ENCODE measurements at regions not wholly inside any gene's neighbourhood (a gene's known extent, or its start where the extent isn't known, plus 50 kb on each side); places are given as distances from the start of the nearest gene placed in this dataset.

- ChIA-PET POLR2A (no interaction called here), CTCF (ENCODE audit: low intra/inter-chr PET ratio) (no interaction called here)
- H3K27me3 ChIP-seq (ENCODE audit: control insufficient read depth in 2 of 2, insufficient read depth in 2 of 2, low read length in 2 of 2), result no peaks in the 10 kb centered on the region
- no peaks in the 10 kb centered on the region for H3K4me1 ChIP-seq (replicated peaks in 1 of 2; ENCODE audit: control insufficient read depth in 2 of 2, insufficient read depth in 2 of 2, low read length in 2 of 2)
- H3K9me3 ChIP-seq (replicated peaks; ENCODE audit: control insufficient read depth, insufficient read depth, low read depth, low read length), result no peaks in the 10 kb centered on the region
- H3K79me2 ChIP-seq (ENCODE audit: control insufficient read depth, insufficient read depth, low read length), result no peaks in the 10 kb centered on the region
- in situ Hi-C loops (cut with MboI), result no loop called here
- no peak for ATAC-seq
- H4K20me1 ChIP-seq (replicated peaks; ENCODE audit: control insufficient read depth, insufficient read depth, low read length), result no peaks in the 10 kb centered on the region
- H2AFZ ChIP-seq (ENCODE audit: low read depth, low read length), result no peak overlapping the region
- no peaks in the 10 kb centered on the region for H3K36me3 ChIP-seq (ENCODE audit: control insufficient read depth, insufficient read depth, low read length)
- 0% methylated on average over 5 of the region's 6 CpGs for whole genome bisulfite sequencing (ENCODE audit: insufficient coverage, low coverage, missing lambda C conversion rate)
- no peak overlapping the region for H3K9ac ChIP-seq (ENCODE audit: insufficient read depth in 1 of 2, low read depth in 2 of 2, low read length in 2 of 2)
- no peak overlapping the region for H3K27ac ChIP-seq (ENCODE audit: extremely low read depth, low read depth, low read length)
- no peak overlapping the region for H3K4me3 ChIP-seq
- TF ChIP-seq ZNF23 (CRISPR knock-in tag; IDR thresholded peaks at IDR 0.05) (no peak), NR4A1 (CRISPR knock-in tag; IDR thresholded peaks at IDR 0.05) (no peak), NR4A1 (tag; IDR thresholded peaks at IDR 0.05) (no peak), ZNF584 (CRISPR knock-in tag; IDR thresholded peaks at IDR 0.05; ENCODE audit: low read depth) (no peak), NFXL1 (CRISPR knock-in tag; IDR thresholded peaks at IDR 0.05) (no peak), ZNF699 (CRISPR knock-in tag; IDR thresholded peaks at IDR 0.05; ENCODE audit: insufficient replicate concordance) (no peak), ZNF124 (CRISPR knock-in tag; IDR thresholded peaks at IDR 0.05) (no peak), MTA3 (IDR thresholded peaks at IDR 0.05; ENCODE audit: borderline replicate concordance) (no peak), FUS (optimal IDR thresholded peaks at IDR 0.05; ENCODE audit: low read depth, low read length) (no peak), ARNT (IDR thresholded peaks at IDR 0.05) (no peak), CREB3 (tag; conservative IDR thresholded peaks at IDR 0.05; ENCODE audit: low read depth) (no peak), MECOM (CRISPR knock-in tag; IDR thresholded peaks at IDR 0.05) (no peak), FOXA1 (IDR thresholded peaks at IDR 0.05; ENCODE audit: borderline replicate concordance) (no peak), POLR2AphosphoS5 (IDR thresholded peaks at IDR 0.05; ENCODE audit: control insufficient read depth, insufficient read depth, low read depth, low read length) (no peak), ZBTB17 (CRISPR knock-in tag; IDR thresholded peaks at IDR 0.05) (no peak), KHSRP (IDR thresholded peaks at IDR 0.05) (no peak), ADNP (tag; IDR thresholded peaks at IDR 0.05) (no peak)
- DNase-seq (ENCODE audit: extremely low read depth in 1 of 4, low spot score in 3 of 4), result no peak
- intact Hi-C loops (cut with micrococcal nuclease), result no loop called here
- H3K4me2 ChIP-seq (ENCODE audit: insufficient read depth, low read length), result no peak overlapping the region
- no peak for FAIRE-seq
- no peaks in the 10 kb centered on the region for H3K9me1 ChIP-seq (ENCODE audit: control insufficient read depth, insufficient read depth, low read length)
- BruUV-seq (replicated peaks), result no TSS peak
Measured at GRCh38 chr11:92425127-92425526, 200.5 kb downstream of the FAT3 start.

Measured in K562 (cell line).